Right ventricle myocardium inferior (tissue), 1 donor: ENCODE measurements at regions not wholly inside any gene's neighbourhood (a gene's known extent, or its start where the extent isn't known, plus 50 kb on each side); places are given as distances from the start of the nearest gene placed in this dataset.
A peak's percentile ranks its signal among the peaks of the same experiment; 100 is the strongest.
"Not testable (repeated sequence)": the region's sequence is repeated elsewhere in the genome, so short reads cannot be mapped to it uniquely, and the experiment has no call there.

Experiments used
- ATAC-seq: fragments of 200-7000 bp; cut with Tn5 transposase; one replicate; pipeline ENCODE4 v1.9.1; 2020; ENCODE audit warnings: mild to moderate bottlenecking, moderate library complexity
- DNase-seq: peaks from one replicate; pipeline ENCODE4 v3.0.0; 2021; ENCODE audit errors: missing footprints
- intact Hi-C: fragments of 100-400 bp; cut with DNase I; formaldehyde crosslinking; loops from one replicate; pipeline ENCODE4 v1.11.0; 2022
- donor health status: DM: no; HTN: yes; CAD: no; lungs with severe emphysema.

GRCh38 chr17:68759343-68760140 is 158.4 kb upstream of the FAM20A start:
- ATAC-seq = peak; percentile 99
- DNase-seq = peak; percentile 92
- intact Hi-C loops = loop anchor here (5.0 to 10.0 kb wide), 5 partner anchors 145 to 587 kb away; no protein-coding TSS in a partner anchor

DNA sequence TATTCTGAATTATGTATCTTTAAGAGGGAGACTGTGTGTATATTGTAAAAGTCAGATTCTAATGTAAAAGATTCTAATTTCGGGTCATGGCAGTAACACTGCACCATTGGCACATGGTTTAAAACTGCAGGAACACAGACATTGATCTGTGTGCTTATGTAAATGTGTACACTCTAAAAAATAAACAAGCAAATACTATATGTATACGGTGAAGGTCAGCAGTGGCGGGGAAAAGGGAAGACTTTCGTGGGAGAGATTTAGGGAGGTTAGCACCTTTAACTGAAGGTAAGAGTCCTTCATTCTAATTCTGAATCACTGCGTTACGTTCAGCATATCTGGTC is 157.8 kb upstream of the FAM20A start:
- no peak for ATAC-seq
- DNase-seq = no peak
- intact Hi-C loops = loop anchor here (5.0 to 10.0 kb wide), 3 partner anchors 144 to 297 kb away; no protein-coding TSS in a partner anchor

- not testable (repeated sequence) for DNase-seq, ATAC-seq
- intact Hi-C loops = loop anchor here (5.0 to 10.0 kb wide), 3 partner anchors 143 to 296 kb away; no protein-coding TSS in a partner anchor
Observed at GRCh38 chr17:68757866-68758757, 156.9 kb upstream of the FAM20A start.

DNA sequence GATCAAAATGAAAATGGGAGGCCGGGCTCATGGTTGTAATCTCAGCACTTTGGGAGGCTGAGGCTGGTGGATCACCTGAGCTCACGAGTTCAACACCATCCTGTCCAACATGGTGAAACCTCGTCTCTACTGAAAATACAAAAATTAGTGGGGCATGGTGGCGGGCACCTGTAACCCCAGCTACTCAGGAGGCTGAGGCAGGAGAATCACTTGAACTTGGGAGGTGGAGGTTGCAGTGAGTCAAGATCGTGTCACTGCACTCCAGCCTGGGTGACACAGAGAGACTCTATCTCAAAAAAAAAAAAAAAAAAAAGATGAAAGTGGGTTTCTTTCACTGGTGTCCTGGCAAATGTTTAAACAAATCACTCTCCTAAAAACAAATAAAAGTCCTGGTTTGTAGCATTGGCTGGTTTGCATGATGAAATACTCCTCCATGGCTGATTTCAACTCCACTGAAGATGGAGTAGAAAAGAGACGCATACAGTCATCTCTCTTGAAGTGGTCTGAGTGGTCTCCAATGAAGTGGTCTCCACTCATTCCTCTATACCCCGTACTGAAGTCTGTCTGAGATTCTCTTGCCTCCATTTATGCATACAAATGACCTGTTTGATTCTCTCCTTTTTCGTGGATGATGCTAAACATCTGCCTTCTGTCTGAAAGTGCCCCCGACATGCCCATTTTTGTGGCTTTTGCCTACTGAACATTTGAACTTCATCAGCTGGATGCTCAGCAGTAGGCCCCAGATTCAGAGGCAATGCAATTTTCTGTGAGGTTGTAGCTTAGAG is 153.0 kb upstream of the FAM20A start:
- no peak for DNase-seq
- no peak for ATAC-seq
- intact Hi-C loops = loop anchor here (10.0 kb wide), 1 partner anchor 139 kb away; no protein-coding TSS in a partner anchor

DNA sequence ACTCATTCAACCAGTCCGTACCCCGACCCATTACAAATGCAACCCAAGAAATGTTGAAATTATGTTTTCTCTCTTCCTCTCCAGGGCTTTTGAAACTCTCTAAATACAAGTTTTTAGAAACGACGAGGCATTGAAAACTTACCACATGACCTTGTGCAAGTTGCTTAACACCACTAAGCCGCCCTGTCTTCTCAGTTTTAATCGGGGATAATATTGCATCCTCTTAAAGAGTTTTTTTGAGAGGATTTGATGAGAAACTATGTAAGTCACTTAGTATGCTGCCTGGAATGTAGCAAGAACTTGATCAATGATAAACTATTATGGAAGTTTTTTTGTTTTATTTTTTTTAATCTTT is 149.0 kb upstream of the FAM20A start:
- intact Hi-C loops = loop anchor here (10.0 kb wide), 1 partner anchor 135 kb away; no protein-coding TSS in a partner anchor

DNA sequence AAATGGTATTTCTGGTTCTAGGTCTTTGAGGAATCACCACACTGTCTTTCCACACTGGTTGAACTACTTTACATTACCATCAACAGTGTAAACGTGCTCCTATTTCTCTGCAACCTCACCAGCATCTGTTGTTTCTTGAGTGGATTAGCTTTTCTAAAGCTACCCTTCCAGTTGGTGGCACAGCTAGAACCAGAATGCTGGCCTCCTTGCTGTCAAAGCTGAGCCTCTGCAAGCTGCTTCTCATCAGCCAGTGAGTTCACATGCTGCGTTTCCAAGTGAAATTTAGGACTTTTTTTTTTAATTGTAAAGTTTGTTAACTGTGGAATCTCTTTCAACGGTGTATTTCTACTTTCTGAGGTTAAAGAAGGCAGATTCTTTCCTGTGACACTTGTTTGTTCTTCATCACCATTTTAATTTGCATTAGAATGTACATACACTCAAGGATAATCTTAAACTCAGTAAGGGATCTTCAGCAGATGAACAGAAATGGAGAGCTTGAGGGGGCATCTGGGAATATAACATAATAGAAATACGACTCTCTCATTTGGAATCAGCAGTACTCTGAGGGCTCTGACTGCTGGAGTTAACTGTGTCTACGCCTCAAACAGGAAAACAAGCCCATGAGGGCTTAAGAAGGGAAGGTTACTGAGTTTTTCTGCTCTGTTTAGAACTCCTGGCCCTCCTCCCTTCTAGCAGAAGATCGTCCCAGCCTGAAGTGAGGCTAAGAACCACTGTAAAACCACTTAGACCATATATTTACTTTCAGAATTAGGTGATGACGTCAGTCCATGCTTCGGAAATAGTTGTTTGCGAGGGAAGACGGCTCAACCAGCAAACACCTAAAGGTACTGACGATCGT is 148.4 kb upstream of the FAM20A start:
- ATAC-seq = no peak
- intact Hi-C loops = loop anchor here (10.0 kb wide), 1 partner anchor 135 kb away; no protein-coding TSS in a partner anchor
- DNase-seq = no peak

More for the DNA sequence above, 149.0 kb upstream of the FAM20A start:
- DNase-seq (no peak), ATAC-seq (no peak)

GRCh38 chr17:68748381-68748780 is 147.2 kb upstream of the FAM20A start:
- ATAC-seq = no peak
- no peak for DNase-seq
- intact Hi-C loops = no loop called here

GRCh38 chr17:68740555-68741447 is 139.6 kb upstream of the FAM20A start:
- DNase-seq (no peak), ATAC-seq (no peak)
- intact Hi-C loops = no loop called here

GRCh38 chr17:68737761-68738443 is 136.7 kb upstream of the FAM20A start:
- DNase-seq (no peak), ATAC-seq (no peak)
- intact Hi-C loops = no loop called here

DNA sequence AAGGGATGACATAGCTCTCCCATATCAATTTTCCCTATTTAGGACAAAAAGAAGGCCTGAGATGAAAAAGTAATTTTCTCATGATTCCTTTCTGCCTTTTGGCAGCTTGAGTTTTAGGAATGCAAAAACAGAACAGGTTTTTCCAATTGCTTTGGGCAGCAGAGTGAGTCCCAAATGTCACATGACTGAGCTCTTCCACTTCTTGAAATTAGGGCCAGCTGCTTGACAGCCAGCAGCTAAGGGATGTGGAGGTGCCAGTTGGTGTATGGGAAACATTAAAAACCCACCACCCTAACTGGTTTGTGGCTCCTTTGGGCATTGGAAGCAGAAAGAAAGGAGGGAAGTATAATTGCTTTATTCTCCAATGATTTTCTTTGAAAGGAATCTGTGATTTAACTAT is 133.8 kb upstream of the FAM20A start:
- intact Hi-C loops = no loop called here
- ATAC-seq (no peak), DNase-seq (no peak)

DNA sequence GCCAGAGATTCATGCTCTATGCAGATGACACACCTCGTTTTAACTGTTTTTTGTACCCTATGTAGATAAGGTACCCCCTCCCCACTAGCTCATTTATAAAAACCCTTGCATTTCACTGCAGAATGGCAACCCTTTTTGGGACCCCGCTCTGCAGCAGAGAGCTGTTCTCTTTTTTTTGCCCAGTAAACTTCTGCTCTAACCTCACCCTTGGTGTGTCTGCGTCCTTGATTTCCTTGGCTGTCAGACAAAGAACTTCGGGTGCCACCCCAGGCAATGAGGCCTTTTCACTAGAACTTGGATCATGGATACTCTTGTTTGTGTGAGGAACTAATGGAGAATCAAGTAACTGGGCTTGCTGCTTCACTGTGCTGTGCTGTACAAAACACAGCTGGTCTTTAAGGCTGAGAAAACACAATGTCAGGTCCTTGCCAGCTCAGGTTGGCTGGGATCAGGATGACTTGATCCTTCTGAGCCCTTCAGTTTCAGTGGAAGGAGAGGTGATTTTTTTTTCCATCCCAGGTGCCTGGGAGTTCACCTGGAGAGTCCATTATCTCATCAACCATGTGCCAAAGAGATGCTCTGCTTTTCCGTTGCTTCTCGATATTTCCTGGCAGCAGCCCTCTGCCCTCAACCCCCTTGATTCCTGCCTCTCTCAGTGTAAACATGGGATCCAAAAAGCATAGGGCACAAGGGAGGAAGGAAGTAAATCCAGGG is 133.2 kb upstream of the FAM20A start:
- DNase-seq = no peak
- no peak for ATAC-seq
- intact Hi-C loops = no loop called here

DNA sequence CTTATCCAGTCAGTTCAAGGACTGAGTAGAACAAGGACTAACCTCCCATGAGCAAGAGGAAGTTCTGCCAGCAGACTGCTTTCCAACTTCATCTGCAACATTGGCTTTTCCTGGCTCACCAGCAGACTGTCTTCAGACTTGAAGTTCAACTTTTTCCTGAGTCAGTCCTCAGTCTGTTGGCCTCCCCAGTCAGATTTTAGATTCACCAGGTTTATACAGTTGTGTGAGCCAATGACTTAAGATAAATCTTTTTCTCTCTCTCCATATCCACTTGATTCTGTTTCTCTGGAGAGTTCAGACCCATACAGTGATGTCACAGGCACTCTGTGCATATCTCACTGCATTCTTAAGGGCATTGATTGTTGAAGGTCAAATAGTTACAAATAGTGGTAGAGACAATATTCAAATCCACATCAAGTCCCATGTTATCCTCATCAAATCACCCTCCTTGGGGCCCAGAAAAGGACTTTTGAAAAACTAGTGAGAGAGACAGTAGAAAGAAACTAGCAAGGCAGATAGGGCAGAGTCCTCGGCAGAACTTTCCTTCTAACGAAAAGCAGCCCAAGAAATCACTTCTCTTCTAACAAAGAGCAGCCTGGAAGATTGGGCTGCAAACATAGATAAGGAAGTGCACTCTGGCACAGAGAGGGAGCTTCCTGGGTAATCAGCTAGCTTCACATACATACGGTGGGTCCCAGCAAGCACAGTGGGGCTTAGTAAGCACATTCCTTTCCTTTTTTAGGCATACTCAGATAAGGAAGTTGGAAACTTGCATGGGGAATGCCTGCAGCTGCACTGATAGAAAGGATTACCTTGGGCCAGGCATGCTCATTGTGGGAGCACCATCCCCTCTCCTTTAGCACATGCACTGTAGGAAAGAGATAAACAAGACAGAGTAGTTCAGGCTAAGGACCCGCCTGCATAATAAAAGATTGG is 132.3 kb upstream of the FAM20A start:
- DNase-seq = no peak
- ATAC-seq = peak; percentile 76
- intact Hi-C loops = no loop called here

DNA sequence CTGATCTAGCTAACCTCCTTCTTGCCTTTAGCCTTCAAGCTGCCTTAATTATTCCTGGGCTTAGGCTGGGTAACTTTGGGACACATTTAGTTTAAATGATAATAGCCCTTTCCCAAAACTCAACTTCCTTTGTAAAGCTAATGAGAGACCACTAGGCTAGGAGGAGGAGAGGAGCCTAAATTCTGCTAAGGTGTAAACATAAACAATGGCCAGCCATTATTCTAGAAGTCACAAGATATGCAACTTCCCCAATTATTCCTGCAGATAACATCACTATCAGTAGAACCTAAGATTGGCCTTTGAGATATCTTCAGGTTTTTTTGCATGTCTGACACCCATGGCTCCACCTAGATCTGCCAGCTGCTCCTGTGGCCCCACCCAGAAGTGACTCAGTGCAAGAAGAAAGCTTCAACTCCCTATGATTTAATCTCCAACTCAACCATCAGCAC is 131.2 kb upstream of the FAM20A start:
- ATAC-seq (no peak), DNase-seq (no peak)
- intact Hi-C loops = no loop called here

GRCh38 chr17:68731465-68731864 is 130.3 kb upstream of the FAM20A start:
- ATAC-seq (no peak), DNase-seq (no peak)
- intact Hi-C loops = no loop called here

GRCh38 chr17:68719431-68719830 is 118.3 kb upstream of the FAM20A start:
- ATAC-seq (no peak), DNase-seq (no peak)
- intact Hi-C loops = no loop called here
